K562 (cell line): ENCODE measurements at regions not wholly inside any gene's neighbourhood (a gene's known extent, or its start where the extent isn't known, plus 50 kb on each side); places are given as distances from the start of the nearest gene placed in this dataset.

ENCODE experiments used
- ATAC-seq: fragments of 200-7000 bp; cut with Tn5 transposase; 3 replicates; pipeline ENCODE4 v1.9.1; 2020; ENCODE audit warnings: moderate library complexity
- BruUV-seq: library from RNA; stranded (reverse); fragments of 400-500 nt; replicated peaks from 2 replicates; lab custom pipeline; 2021; lab: Mats Ljungman, UMichigan
- CTCF ChIA-PET: fragments of 300-600 bp; formaldehyde crosslinking; extraction: SDS; loops from one replicate; lab custom pipeline; 2021; ENCODE audit warnings: low intra/inter-chr PET ratio; lab: Yijun Ruan, JAX
- POLR2A ChIA-PET: fragments of 300-600, 350-650 bp; sonication (Branson Sonifier 250); formaldehyde crosslinking; extraction: SDS; loops from one replicate; lab custom pipeline; 2021; ENCODE audit warnings: antibody characterized with exemption, inconsistent platforms; lab: Yijun Ruan, JAX
- DNase-seq, 4 experiments: peaks; one replicate each; pipeline versions ENCODE4 v3.0.0 to v3.0.0-alpha.2; 2011 to 2018; ENCODE audit warnings: low spot score in 3 of 4, mixed read lengths in 3 of 4; ENCODE audit errors: extremely low read depth in 1 of 4
- FAIRE-seq: peaks from 2 replicates; lab custom pipeline; 2011; peaks lifted over from hg19 to GRCh38; lab: Jason Lieb, UNC
- H2AFZ ChIP-seq: 2 replicates; pipeline ENCODE4 v1.6.0; 2011; ENCODE audit warnings: low read depth, low read length, control low read depth, inconsistent platforms
- H3K27ac ChIP-seq: fragments of 200-600 bp; 3 replicates; pipeline ENCODE4 v1.8.0; 2011; ENCODE audit warnings: low read depth, mild to moderate bottlenecking, control low read depth, inconsistent platforms, low read length, moderate library complexity, mixed read lengths; ENCODE audit errors: extremely low read depth
- H3K27me3 ChIP-seq, 2 experiments: fragments of 300-600 bp in 1 of 2; 2 replicates in 1 of 2; 3 replicates in 1 of 2; pipeline versions ENCODE4 v1.6.0 to v1.8.0; 2011; ENCODE audit warnings: inconsistent platforms in 2 of 2, low read length in 2 of 2, mild to moderate bottlenecking in 1 of 2, mixed read lengths in 1 of 2, moderate library complexity in 1 of 2; ENCODE audit not compliant: control insufficient read depth in 2 of 2, insufficient read depth in 2 of 2
- H3K36me3 ChIP-seq: fragments of 300-600 bp; 3 replicates; pipeline ENCODE4 v1.8.0; 2011; ENCODE audit warnings: mild to moderate bottlenecking, low read length, inconsistent platforms; ENCODE audit not compliant: control insufficient read depth, insufficient read depth
- H3K4me1 ChIP-seq, 2 experiments: fragments of 200-600 bp in 1 of 2; replicated peaks in 1 of 2; 2 replicates in 1 of 2; 3 replicates in 1 of 2; pipeline versions ENCODE4 v1.5.1 to v1.8.0; 2011; ENCODE audit warnings: inconsistent platforms in 2 of 2, low read length in 2 of 2, mild to moderate bottlenecking in 1 of 2, mixed read lengths in 1 of 2, moderate library complexity in 1 of 2; ENCODE audit not compliant: control insufficient read depth in 2 of 2, insufficient read depth in 2 of 2
- H3K4me2 ChIP-seq: 2 replicates; pipeline ENCODE4 v1.6.1; 2011; ENCODE audit warnings: low read length, control low read depth, inconsistent platforms, mixed read lengths; ENCODE audit not compliant: insufficient read depth
- H3K4me3 ChIP-seq: fragments of 200-600 bp; sonication (generic), shearing (Covaris generic); 2 replicates; pipeline ENCODE4 v1.5.1; 2016; ENCODE audit warnings: control low read depth, inconsistent platforms
- H3K79me2 ChIP-seq: fragments of 200-600 bp; 3 replicates; pipeline ENCODE4 v1.8.0; 2011; ENCODE audit warnings: low read length, inconsistent platforms; ENCODE audit not compliant: control insufficient read depth, insufficient read depth
- H3K9ac ChIP-seq, 2 experiments: 2 replicates each; pipeline versions ENCODE4 v1.6.0 to v1.6.1; 2011; ENCODE audit warnings: low read depth in 2 of 2, low read length in 2 of 2, control low read depth in 1 of 2, inconsistent platforms in 1 of 2, mild to moderate bottlenecking in 1 of 2, mixed read lengths in 1 of 2; ENCODE audit not compliant: insufficient read depth in 1 of 2
- H3K9me1 ChIP-seq: one replicate; pipeline ENCODE4 v1.6.0; 2011; ENCODE audit warnings: inconsistent platforms, mild to moderate bottlenecking, low read length, moderate library complexity; ENCODE audit not compliant: control insufficient read depth, insufficient read depth
- H3K9me3 ChIP-seq: replicated peaks from 2 replicates; pipeline ENCODE4 v1.5.1; 2011; ENCODE audit warnings: low read depth, low read length, inconsistent platforms; ENCODE audit not compliant: control insufficient read depth, insufficient read depth
- H4K20me1 ChIP-seq: replicated peaks from 2 replicates; pipeline ENCODE4 v1.6.1; 2011; ENCODE audit warnings: low read length, inconsistent platforms, mixed read lengths; ENCODE audit not compliant: control insufficient read depth, insufficient read depth
- ATF3 ChIP-seq, 2 experiments: fragments of 450-650 bp in 1 of 2; sonication (generic) in 1 of 2; formaldehyde crosslinking in 1 of 2; IDR thresholded peaks in 1 of 2; conservative IDR thresholded peaks in 1 of 2; 2 replicates each; pipeline versions ENCODE4 v1.6.1 to v1.8.1; 2016 to 2023; ENCODE audit warnings: mild to moderate bottlenecking in 2 of 2, moderate library complexity in 2 of 2, inconsistent platforms in 1 of 2, missing genetic modification reagents in 1 of 2
- ATF4 ChIP-seq: fragments of 450-650 bp; formaldehyde crosslinking; IDR thresholded peaks from 2 replicates; pipeline ENCODE4 v1.4.0; 2022; ENCODE audit warnings: mild to moderate bottlenecking, moderate library complexity
- CCNT2 ChIP-seq: IDR thresholded peaks from 2 replicates; pipeline ENCODE4 v1.6.1; 2011; ENCODE audit warnings: borderline replicate concordance, low read depth, mild to moderate bottlenecking, moderate library complexity, mixed read lengths, low read length; ENCODE audit not compliant: insufficient read length; ENCODE audit errors: extremely low read depth
- CSDE1 ChIP-seq, 2 experiments: fragments of 450-650 bp; IDR thresholded peaks; 2 replicates each; pipeline ENCODE4 v1.6.1; 2016; ENCODE audit warnings: mild to moderate bottlenecking in 1 of 2
- DEAF1 ChIP-seq: fragments of 450-650 bp; formaldehyde crosslinking; IDR thresholded peaks from 2 replicates; pipeline ENCODE4 v1.4.0; 2020; ENCODE audit warnings: mild to moderate bottlenecking, moderate library complexity
- ELF4 ChIP-seq: fragments of 450-650 bp; formaldehyde crosslinking; IDR thresholded peaks from 2 replicates; pipeline ENCODE4 v1.4.0; 2022; ENCODE audit warnings: missing genetic modification characterization
- FOXA1 ChIP-seq: fragments of 450-650 bp; IDR thresholded peaks from 2 replicates; pipeline ENCODE4 v1.6.1; 2016; ENCODE audit warnings: mild to moderate bottlenecking, borderline replicate concordance
- GTF2A2 ChIP-seq: IDR thresholded peaks from 2 replicates; pipeline ENCODE4 v1.6.1; 2016; ENCODE audit warnings: mild to moderate bottlenecking, missing genetic modification characterization, missing compliant biosample characterization
- HDAC8 ChIP-seq: fragments of 450-650 bp; IDR thresholded peaks from 2 replicates; pipeline ENCODE4 v1.6.1; 2016; ENCODE audit warnings: mild to moderate bottlenecking, missing genetic modification characterization, moderate library complexity, missing compliant biosample characterization
- KDM4B ChIP-seq, 2 experiments: fragments of 450-650 bp in 1 of 2; sonication (generic) in 1 of 2; IDR thresholded peaks; 2 replicates each; pipeline ENCODE4 v1.6.1; 2016 to 2017; ENCODE audit warnings: borderline replicate concordance in 2 of 2, antibody characterized with exemption in 1 of 2, low read depth in 1 of 2, mild to moderate bottlenecking in 1 of 2
- NCOR1 ChIP-seq: fragments of 450-650 bp; IDR thresholded peaks from 2 replicates; pipeline ENCODE4 v1.6.1; 2016; ENCODE audit warnings: mild to moderate bottlenecking, moderate library complexity
- OTX1 ChIP-seq: fragments of 450-650 bp; formaldehyde crosslinking; IDR thresholded peaks from 2 replicates; pipeline ENCODE4 v1.4.0; 2022; ENCODE audit warnings: mild to moderate bottlenecking
- PHF20 ChIP-seq: fragments of 450-650 bp; IDR thresholded peaks from 2 replicates; pipeline ENCODE4 v1.6.1; 2018; ENCODE audit not compliant: partially characterized antibody
- TAF7 ChIP-seq: fragments of 450-650 bp; IDR thresholded peaks from 2 replicates; pipeline ENCODE4 v1.6.1; 2016; ENCODE audit warnings: missing genetic modification characterization, missing compliant biosample characterization
- XRCC5 ChIP-seq: fragments of 200-400 bp; formaldehyde crosslinking; IDR thresholded peaks from 2 replicates; pipeline ENCODE4 v1.6.1; 2017; ENCODE audit warnings: low read depth, mild to moderate bottlenecking, low read length
- ZNF174 ChIP-seq: fragments of 250-450 bp; sonication (Bioruptor Pico); IDR thresholded peaks from 2 replicates; pipeline ENCODE4 v1.4.0; 2020; ENCODE audit warnings: mild to moderate bottlenecking
- ZNF280B ChIP-seq: fragments of 250-450 bp; sonication (Bioruptor Pico); IDR thresholded peaks from 2 replicates; pipeline ENCODE4 v1.5.1; 2021; ENCODE audit warnings: mild to moderate bottlenecking
- WGBS: fragments of 100-300 bp; shearing (Covaris generic); methylation state at CpG from one replicate; pipeline ENCODE4 v1.1.6; 2016; ENCODE audit warnings: low coverage, mixed read lengths; ENCODE audit not compliant: insufficient coverage; ENCODE audit errors: missing lambda C conversion rate; 5-methylcytosine and 5-hydroxymethylcytosine counted together
- in situ Hi-C: fragments of 300-500 bp; cut with MboI; formaldehyde crosslinking; loops from 4 replicates; pipeline ENCODE4 v1.15.0; 2018; ENCODE audit warnings: inconsistent platforms, mixed read lengths
- intact Hi-C: fragments of 100-400 bp; cut with micrococcal nuclease; formaldehyde crosslinking; loops from 2 replicates; pipeline ENCODE4 v1.14.2; 2022
- TF ChIP-seq, protein P1 (sequence below): fragments of 450-650 bp; conservative IDR thresholded peaks from 2 replicates; pipeline ENCODE4 v1.6.1; 2016; ENCODE audit warnings: missing genetic modification characterization, low read depth, mild to moderate bottlenecking, control low read depth, missing compliant biosample characterization

GRCh38 chr6:21312118-21312517 is 281.4 kb upstream of the SOX4 start:
- CTCF ChIA-PET, result no interaction called here
- no TSS peak for BruUV-seq
- Histone ChIP-seq H3K4me1 (no peaks in the 10 kb centered on the region), H3K9me3 (no peaks in the 10 kb centered on the region), H3K4me2 (no peak overlapping the region), H3K9me1 (no peaks in the 10 kb centered on the region), H4K20me1 (no peaks in the 10 kb centered on the region), H3K4me3 (no peak overlapping the region), H3K9ac (no peak overlapping the region), H2AFZ (no peak overlapping the region), H3K27me3 (peaks cover 20 to 42% of the 10 kb centered on the region in 2 experiments), H3K27ac (no peak overlapping the region), H3K79me2 (no peaks in the 10 kb centered on the region), H3K36me3 (no peaks in the 10 kb centered on the region)
- FAIRE-seq (no peak), ATAC-seq (no peak), DNase-seq (no peak)
- intact Hi-C loops, result no loop called here
- POLR2A ChIA-PET, result no interaction called here
- in situ Hi-C loops, result no loop called here
- WGBS, result 0% methylated on average over 4 of the region's 4 CpGs
- TF ChIP-seq PHF20 (no peak), GTF2A2 (no peak), ATF3 (IDR thresholded peaks at IDR 0.05) (no peak), ATF3 (CRISPR knock-in tag; conservative IDR thresholded peaks at IDR 0.05) (no peak), OTX1 (CRISPR knock-in tag) (no peak), ELF4 (CRISPR knock-in tag) (no peak), ATF4 (no peak), FOXA1 (no peak), NCOR1 (no peak), DEAF1 (CRISPR knock-in tag) (no peak), HDAC8 (tag) (no peak), CSDE1 (IDR thresholded peaks at IDR 0.05) (no peak), KDM4B (IDR thresholded peaks at IDR 0.05; ENCODE audit: borderline replicate concordance in 2 of 2, low read depth in 1 of 2) (no peak), XRCC5 (no peak), ZNF280B (CRISPR knock-in tag) (no peak), TAF7 (tag) (no peak), ZNF174 (no peak), CCNT2 (no peak)
- TF ChIP-seq, protein P1, sequence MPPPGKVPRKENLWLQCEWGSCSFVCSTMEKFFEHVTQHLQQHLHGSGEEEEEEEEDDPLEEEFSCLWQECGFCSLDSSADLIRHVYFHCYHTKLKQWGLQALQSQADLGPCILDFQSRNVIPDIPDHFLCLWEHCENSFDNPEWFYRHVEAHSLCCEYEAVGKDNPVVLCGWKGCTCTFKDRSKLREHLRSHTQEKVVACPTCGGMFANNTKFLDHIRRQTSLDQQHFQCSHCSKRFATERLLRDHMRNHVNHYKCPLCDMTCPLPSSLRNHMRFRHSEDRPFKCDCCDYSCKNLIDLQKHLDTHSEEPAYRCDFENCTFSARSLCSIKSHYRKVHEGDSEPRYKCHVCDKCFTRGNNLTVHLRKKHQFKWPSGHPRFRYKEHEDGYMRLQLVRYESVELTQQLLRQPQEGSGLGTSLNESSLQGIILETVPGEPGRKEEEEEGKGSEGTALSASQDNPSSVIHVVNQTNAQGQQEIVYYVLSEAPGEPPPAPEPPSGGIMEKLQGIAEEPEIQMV, result no peak
